H9 (cell line): ENCODE measurements at regions not wholly inside any gene's neighbourhood (a gene's known extent, or its start where the extent isn't known, plus 50 kb on each side); places are given as distances from the start of the nearest gene placed in this dataset.
A peak's percentile ranks its signal among the peaks of the same experiment; 100 is the strongest.

Experiments
- DNase-seq: peaks from one replicate; pipeline ENCODE4 v3.0.0-alpha.2; 2017
- H2AFZ ChIP-seq: one replicate; pipeline ENCODE4 v1.6.1; 2013; ENCODE audit warnings: mild to moderate bottlenecking, low read length, control low read depth, moderate library complexity
- H2AK5ac ChIP-seq: 2 replicates; pipeline ENCODE4 v1.6.1; 2013; ENCODE audit warnings: low read length, control low read depth, mixed read lengths; ENCODE audit not compliant: insufficient read length
- H2BK120ac ChIP-seq: one replicate; pipeline ENCODE4 v1.6.1; 2013; ENCODE audit warnings: low read depth, mild to moderate bottlenecking, low read length, control low read depth, inconsistent platforms; ENCODE audit not compliant: poor library complexity, severe bottlenecking
- H2BK12ac ChIP-seq: 2 replicates; pipeline ENCODE4 v1.6.1; 2013; ENCODE audit warnings: low read length, control low read depth, mixed read lengths, low read depth; ENCODE audit not compliant: insufficient read length
- H2BK15ac ChIP-seq: 2 replicates; pipeline ENCODE4 v1.6.1; 2013; ENCODE audit warnings: low read depth, low read length, control low read depth
- H2BK20ac ChIP-seq: one replicate; pipeline ENCODE4 v1.6.1; 2013; ENCODE audit warnings: low read depth, mild to moderate bottlenecking, low read length, control low read depth, inconsistent platforms; ENCODE audit not compliant: poor library complexity, severe bottlenecking
- H2BK5ac ChIP-seq: 2 replicates; pipeline ENCODE4 v1.6.1; 2013; ENCODE audit warnings: low read length, control low read depth, mixed read lengths; ENCODE audit not compliant: insufficient read length
- H3K14ac ChIP-seq: 2 replicates; pipeline ENCODE4 v1.6.1; 2013; ENCODE audit warnings: low read length, control low read depth; ENCODE audit not compliant: insufficient read depth
- H3K18ac ChIP-seq: 2 replicates; pipeline ENCODE4 v1.6.1; 2013; ENCODE audit warnings: low read depth, mild to moderate bottlenecking, mixed read lengths, low read length, control low read depth; ENCODE audit not compliant: insufficient read length
- H3K23ac ChIP-seq: 2 replicates; pipeline ENCODE4 v1.6.1; 2013; ENCODE audit warnings: low read length, control low read depth, mixed read lengths, low read depth; ENCODE audit not compliant: insufficient read length
- H3K23me2 ChIP-seq: 2 replicates; pipeline ENCODE4 v1.6.1; 2013; ENCODE audit warnings: low read depth, mild to moderate bottlenecking, mixed read lengths, low read length, control low read depth; ENCODE audit not compliant: insufficient read length, poor library complexity, severe bottlenecking
- H3K27ac ChIP-seq: 2 replicates; pipeline ENCODE4 v1.5.1; 2013; ENCODE audit warnings: low read length, control low read depth, mixed read lengths, low read depth; ENCODE audit not compliant: insufficient read length
- H3K27me3 ChIP-seq: 2 replicates; pipeline ENCODE4 v1.6.1; 2013; ENCODE audit warnings: low read length, control low read depth, inconsistent platforms; ENCODE audit not compliant: insufficient read depth
- H3K4ac ChIP-seq: 2 replicates; pipeline ENCODE4 v1.6.1; 2013; ENCODE audit warnings: low read depth, mild to moderate bottlenecking, control low read depth, inconsistent platforms, low read length, moderate library complexity
- H3K4me1 ChIP-seq: 2 replicates; pipeline ENCODE4 v1.6.1; 2013; ENCODE audit warnings: low read length, control low read depth, inconsistent platforms; ENCODE audit not compliant: insufficient read depth
- H3K4me2 ChIP-seq: 2 replicates; pipeline ENCODE4 v1.6.1; 2013; ENCODE audit warnings: low read length, control low read depth, mixed read lengths; ENCODE audit not compliant: insufficient read length, insufficient read depth
- H3K56ac ChIP-seq: 2 replicates; pipeline ENCODE4 v1.6.1; 2013; ENCODE audit warnings: low read depth, mild to moderate bottlenecking, mixed read lengths, low read length, control low read depth; ENCODE audit not compliant: insufficient read length
- H3K79me1 ChIP-seq: 2 replicates; pipeline ENCODE4 v1.6.1; 2013; ENCODE audit warnings: low read depth, mild to moderate bottlenecking, moderate library complexity, low read length, control low read depth, inconsistent platforms; ENCODE audit not compliant: insufficient read depth, poor library complexity, severe bottlenecking
- H3K79me2 ChIP-seq: 2 replicates; pipeline ENCODE4 v1.6.1; 2013; ENCODE audit warnings: low read length, control low read depth, inconsistent platforms; ENCODE audit not compliant: insufficient read depth
- H3K9ac ChIP-seq: 2 replicates; pipeline ENCODE4 v1.6.1; 2013; ENCODE audit warnings: low read length, control low read depth, mixed read lengths; ENCODE audit not compliant: insufficient read length; ENCODE audit errors: extremely low read depth
- H3K9me3 ChIP-seq: one replicate; pipeline ENCODE4 v1.6.1; 2013; ENCODE audit warnings: low read depth, low read length, inconsistent platforms; ENCODE audit not compliant: control insufficient read depth
- H3T11ph ChIP-seq: one replicate; pipeline ENCODE4 v1.6.1; 2013; ENCODE audit warnings: mild to moderate bottlenecking, low read length, control low read depth, inconsistent platforms
- H4K20me1 ChIP-seq: one replicate; pipeline ENCODE4 v1.6.1; 2013; ENCODE audit not compliant: control insufficient read depth, insufficient read length, insufficient read depth
- H4K5ac ChIP-seq: 2 replicates; pipeline ENCODE4 v1.6.1; 2013; ENCODE audit warnings: low read depth, mild to moderate bottlenecking, mixed read lengths, low read length, control low read depth; ENCODE audit not compliant: insufficient read length
- H4K8ac ChIP-seq: replicated peaks from 2 replicates; pipeline ENCODE4 v1.6.1; 2013; ENCODE audit warnings: low read length, control low read depth, mixed read lengths, low read depth; ENCODE audit not compliant: insufficient read length
- H4K91ac ChIP-seq: 2 replicates; pipeline ENCODE4 v1.6.1; 2013; ENCODE audit warnings: low read depth, mild to moderate bottlenecking, moderate library complexity, mixed read lengths, low read length, control low read depth; ENCODE audit not compliant: insufficient read length
- H3K27ac Mint-ChIP-seq, 3 experiments: 2 replicates in 2 of 3; 3 replicates in 1 of 3; pipeline ENCODE4 v1.8.0; 2020 to 2021; ENCODE audit warnings: mixed read lengths in 3 of 3, mild to moderate bottlenecking in 1 of 3, moderate library complexity in 1 of 3
- H3K27me3 Mint-ChIP-seq: 2 replicates; pipeline ENCODE4 v1.8.0; 2021; ENCODE audit warnings: low read depth, mild to moderate bottlenecking, moderate library complexity, mixed read lengths
- H3K36me3 Mint-ChIP-seq, 3 experiments: 2 replicates in 2 of 3; 3 replicates in 1 of 3; pipeline ENCODE4 v1.8.0; 2020 to 2021; ENCODE audit warnings: low read depth in 3 of 3, mixed read lengths in 3 of 3; ENCODE audit not compliant: insufficient read depth in 1 of 3
- H3K4me1 Mint-ChIP-seq, 2 experiments: 2 replicates each; pipeline ENCODE4 v1.8.0; 2020; ENCODE audit warnings: mixed read lengths in 2 of 2
- H3K4me3 Mint-ChIP-seq, 2 experiments: 2 replicates in 1 of 2; 3 replicates in 1 of 2; pipeline ENCODE4 v1.8.0; 2020 to 2021; ENCODE audit warnings: mild to moderate bottlenecking in 2 of 2, mixed read lengths in 2 of 2, moderate library complexity in 1 of 2
- H3K9me3 Mint-ChIP-seq, 2 experiments: 2 replicates in 1 of 2; 3 replicates in 1 of 2; pipeline ENCODE4 v1.8.0; 2020; ENCODE audit warnings: mild to moderate bottlenecking in 2 of 2, mixed read lengths in 2 of 2, moderate library complexity in 1 of 2
- CTCF ChIP-seq: fragments of 200-600 bp; sonication (generic); conservative IDR thresholded peaks from 3 replicates; pipeline ENCODE4 v1.8.0; 2021; ENCODE audit warnings: antibody characterized with exemption, mild to moderate bottlenecking
- WGBS: extraction: QIAGEN DNeasy Blood & Tissue Kit; methylation state at CpG from one replicate; pipeline ENCODE4 v1.1.7; 2013; ENCODE audit warnings: missing lambda C conversion rate, low lambda C conversion rate, mixed read lengths; ENCODE audit not compliant: insufficient read length; ENCODE audit errors: extremely low coverage; 5-methylcytosine and 5-hydroxymethylcytosine counted together

GRCh38 chr2:175567435-175568061, 386.0 kb upstream of the ATP5MC3 start:
- H2BK5ac ChIP-seq = no peak overlapping the region
- Mint-ChIP-seq H3K36me3 (no peaks in the 10 kb centered on the region), H3K27me3 (no peaks in the 10 kb centered on the region), H3K9me3 (no peaks in the 10 kb centered on the region), H3K4me1 (peaks cover 5 to 11% of the 10 kb centered on the region in 2 experiments), H3K4me3 (no peak overlapping the region), H3K27ac (peak overlapping the region in 1 of 3 experiments; percentile 52; a peak in 1 of 7 replicates)
- H3K4ac ChIP-seq = no peak overlapping the region
- H3K4me2 ChIP-seq = no peak overlapping the region
- H4K5ac ChIP-seq = no peak overlapping the region
- no peak overlapping the region for H2AFZ ChIP-seq
- H3K18ac ChIP-seq = no peak overlapping the region
- no peaks in the 10 kb centered on the region for H3K23me2 ChIP-seq
- no peak overlapping the region for H3K56ac ChIP-seq
- no peak overlapping the region for H3K9ac ChIP-seq
- no peak overlapping the region for H2AK5ac ChIP-seq
- H3K79me2 ChIP-seq = no peaks in the 10 kb centered on the region
- H2BK15ac ChIP-seq = no peak overlapping the region
- no peak overlapping the region for H4K91ac ChIP-seq
- H3T11ph ChIP-seq = no peak overlapping the region
- DNase-seq = no peak
- no peaks in the 10 kb centered on the region for H3K27me3 ChIP-seq
- no peak for TF ChIP-seq CTCF
- no peak overlapping the region for H3K23ac ChIP-seq
- H2BK120ac ChIP-seq = no peak overlapping the region
- no peak overlapping the region for H4K8ac ChIP-seq
- H2BK12ac ChIP-seq = no peak overlapping the region
- H3K14ac ChIP-seq = no peak overlapping the region
- H2BK20ac ChIP-seq = no peak overlapping the region
- no peaks in the 10 kb centered on the region for H3K4me1 ChIP-seq
- WGBS = no CpG with 5 or more reads among the region's 4 CpGs
- no peak overlapping the region for H3K27ac ChIP-seq
- H3K9me3 ChIP-seq = no peaks in the 10 kb centered on the region
- no peaks in the 10 kb centered on the region for H4K20me1 ChIP-seq
- H3K79me1 ChIP-seq = no peaks in the 10 kb centered on the region
